GM12878 (cell line): ENCODE measurements at regions not wholly inside any gene's neighbourhood (a gene's known extent, or its start where the extent isn't known, plus 50 kb on each side); places are given as distances from the start of the nearest gene placed in this dataset.

Source experiments
- ATAC-seq: fragments of 200-7000 bp; cut with Tn5 transposase; 3 replicates; pipeline ENCODE4 v1.9.1; 2020; ENCODE audit warnings: mild to moderate bottlenecking, moderate library complexity
- BruUV-seq: library from RNA; stranded (reverse); fragments of 400-500 nt; replicated peaks from 2 replicates; lab custom pipeline; 2021; lab: Mats Ljungman, UMichigan
- CTCF ChIA-PET: fragments of 300-600 bp; sonication (Branson Sonifier 250); formaldehyde crosslinking; extraction: SDS; loops from one replicate; lab custom pipeline; 2021; ENCODE audit warnings: inconsistent platforms; lab: Yijun Ruan, JAX
- POLR2A ChIA-PET: fragments of 350-600 bp; formaldehyde crosslinking; extraction: SDS; loops from one replicate; lab custom pipeline; 2021; ENCODE audit warnings: inconsistent platforms; lab: Charles Lee
- RAD21 ChIA-PET: fragments of 300-600 bp; sonication (Branson Sonifier 250); formaldehyde crosslinking; loops from one replicate; lab custom pipeline; 2023; ENCODE audit warnings: antibody characterized with exemption; ENCODE audit not compliant: unreplicated experiment; lab: Charles Lee
- SMC1A ChIA-PET: fragments of 300-600 bp; sonication (Branson Sonifier 250); formaldehyde crosslinking; loops from one replicate; lab custom pipeline; 2023; ENCODE audit not compliant: unreplicated experiment, uncharacterized antibody; lab: Charles Lee
- DNase-seq: peaks from one replicate; pipeline ENCODE4 v3.0.0-alpha.2; 2011; ENCODE audit warnings: low read depth, low spot score
- FAIRE-seq: peaks from 3 replicates; lab custom pipeline; 2011; peaks lifted over from hg19 to GRCh38; lab: Jason Lieb, UNC
- H2AFZ ChIP-seq: 2 replicates; pipeline ENCODE4 v1.6.0; 2011; ENCODE audit warnings: low read depth, low read length, control low read depth; ENCODE audit not compliant: control insufficient read depth
- H3K27ac ChIP-seq: 2 replicates; pipeline ENCODE4 v1.5.1; 2011; ENCODE audit warnings: control low read depth; ENCODE audit not compliant: control insufficient read depth, insufficient read depth
- H3K27me3 ChIP-seq, 2 experiments: replicated peaks in 1 of 2; 2 replicates each; pipeline versions ENCODE4 v1.6.0 to v1.6.1; 2011; ENCODE audit warnings: low read length in 1 of 2; ENCODE audit not compliant: control insufficient read depth in 2 of 2, insufficient read depth in 2 of 2
- H3K36me3 ChIP-seq, 2 experiments: 2 replicates each; pipeline ENCODE4 v1.5.1; 2011; ENCODE audit warnings: low read length in 1 of 2; ENCODE audit not compliant: control insufficient read depth in 2 of 2, insufficient read depth in 2 of 2
- H3K4me1 ChIP-seq: 2 replicates; pipeline ENCODE4 v1.6.1; 2011; ENCODE audit warnings: mild to moderate bottlenecking, low read length, moderate library complexity, mixed read lengths; ENCODE audit not compliant: control insufficient read depth, insufficient read depth
- H3K4me2 ChIP-seq: 2 replicates; pipeline ENCODE4 v1.6.0; 2011; ENCODE audit warnings: control low read depth; ENCODE audit not compliant: control insufficient read depth, insufficient read depth
- H3K4me3 ChIP-seq: fragments of 200-600 bp; sonication (generic); 2 replicates; pipeline ENCODE4 v1.5.1; 2016
- H3K79me2 ChIP-seq: 2 replicates; pipeline ENCODE4 v1.6.0; 2011; ENCODE audit warnings: low read length; ENCODE audit not compliant: control insufficient read depth, insufficient read depth
- H3K9ac ChIP-seq: 2 replicates; pipeline ENCODE4 v1.8.0; 2011; ENCODE audit warnings: low read length, control low read depth, mixed read lengths; ENCODE audit not compliant: control insufficient read depth, insufficient read depth
- H3K9me3 ChIP-seq: replicated peaks from 3 replicates; pipeline ENCODE4 v1.5.1; 2011; ENCODE audit warnings: mild to moderate bottlenecking, low read length; ENCODE audit not compliant: control insufficient read depth, insufficient read depth
- H4K20me1 ChIP-seq: 2 replicates; pipeline ENCODE4 v1.6.0; 2011; ENCODE audit not compliant: control insufficient read depth, insufficient read depth
- ATF7 ChIP-seq: fragments of 450-650 bp; IDR thresholded peaks from 2 replicates; pipeline ENCODE4 v1.6.1; 2016; ENCODE audit warnings: low read depth, mild to moderate bottlenecking
- BRCA1 ChIP-seq: IDR thresholded peaks from 2 replicates; pipeline ENCODE4 v1.6.1; 2011; ENCODE audit warnings: low read depth, low read length, improper control_type of control experiment
- CTCF ChIP-seq, 3 experiments: IDR thresholded peaks in 2 of 3; conservative IDR thresholded peaks in 1 of 3; 2 replicates each; pipeline ENCODE4 v1.5.1; 2011; ENCODE audit warnings: low read depth in 3 of 3, low read length in 3 of 3, mild to moderate bottlenecking in 3 of 3, control low read depth in 2 of 3, moderate library complexity in 2 of 3, inconsistent platforms in 1 of 3, mixed read lengths in 1 of 3; ENCODE audit not compliant: control insufficient read depth in 2 of 3, insufficient read depth in 1 of 3; ENCODE audit errors: extremely low read depth in 1 of 3
- ELK1 ChIP-seq: IDR thresholded peaks from 2 replicates; pipeline ENCODE4 v1.6.1; 2012; ENCODE audit warnings: low read depth, low read length, improper control_type of control experiment
- FOS ChIP-seq: IDR thresholded peaks from 3 replicates; pipeline ENCODE4 v1.6.1; 2011; ENCODE audit warnings: borderline replicate concordance; ENCODE audit not compliant: insufficient read length; ENCODE audit errors: extremely low read depth
- JUNB ChIP-seq: IDR thresholded peaks from 2 replicates; pipeline ENCODE4 v1.6.1; 2016; ENCODE audit warnings: antibody characterized with exemption, mild to moderate bottlenecking
- NFIC ChIP-seq: IDR thresholded peaks from 2 replicates; pipeline ENCODE4 v1.6.1; 2012; ENCODE audit warnings: low read depth, mild to moderate bottlenecking, inconsistent platforms, low read length, moderate library complexity
- NFYB ChIP-seq: IDR thresholded peaks from 2 replicates; pipeline ENCODE4 v1.6.1; 2011; ENCODE audit warnings: low read depth, mild to moderate bottlenecking, low read length, improper control_type of control experiment, moderate library complexity; ENCODE audit not compliant: insufficient read depth
- RELA ChIP-seq: fragments of 450-650 bp; IDR thresholded peaks from 2 replicates; pipeline ENCODE4 v1.8.0; 2014; ENCODE audit warnings: borderline replicate concordance; ENCODE audit not compliant: partially characterized antibody
- SRF ChIP-seq, 2 experiments: IDR thresholded peaks; 2 replicates each; pipeline ENCODE4 v1.6.1; 2011; ENCODE audit warnings: low read depth in 2 of 2, low read length in 2 of 2, mild to moderate bottlenecking in 1 of 2, moderate library complexity in 1 of 2
- WRNIP1 ChIP-seq: IDR thresholded peaks from 2 replicates; pipeline ENCODE4 v1.6.1; 2011; ENCODE audit warnings: low read depth, low read length, improper control_type of control experiment, borderline replicate concordance
- YY1 ChIP-seq: IDR thresholded peaks from 2 replicates; pipeline ENCODE4 v1.6.1; 2011; ENCODE audit warnings: low read depth, mild to moderate bottlenecking, low read length
- ZBTB11 ChIP-seq: fragments of 450-650 bp; formaldehyde crosslinking; IDR thresholded peaks from 2 replicates; pipeline ENCODE4 v1.5.0; 2022; ENCODE audit warnings: mild to moderate bottlenecking, missing genetic modification characterization
- ZNF592 ChIP-seq: fragments of 450-650 bp; IDR thresholded peaks from 2 replicates; pipeline ENCODE4 v1.6.1; 2017; ENCODE audit warnings: mild to moderate bottlenecking, moderate library complexity
- WGBS: methylation state at CpG from one replicate; pipeline ENCODE4 v1.1.6; 2016; ENCODE audit warnings: low lambda C conversion rate; ENCODE audit not compliant: insufficient replicate concordance, insufficient coverage; ENCODE audit errors: missing lambda C conversion rate; 5-methylcytosine and 5-hydroxymethylcytosine counted together
- in situ Hi-C: fragments of 300-500 bp; cut with MboI; formaldehyde crosslinking; loops from 9 replicates; pipeline ENCODE4 v1.14.3; 2018; ENCODE audit warnings: mixed read lengths
- intact Hi-C: fragments of 100-400 bp; cut with micrococcal nuclease; formaldehyde crosslinking; loops from one replicate; pipeline ENCODE4 v1.14.2; 2022; ENCODE audit not compliant: unreplicated experiment

GRCh38 chr12:93191956-93192355 lies 185.8 kb upstream of the NUDT4 start:
- H3K9me3 ChIP-seq = peaks cover 3% of the 10 kb centered on the region; the same call in 2 of the 3 replicates
- in situ Hi-C loops = no loop called here
- H3K27ac ChIP-seq = no peak overlapping the region
- ChIA-PET RAD21 (interaction anchor here (1.0 to 2.2 kb wide), 2 partner anchors 53 to 191 kb away, joined by 3 to 6 read pairs; no protein-coding TSS in a partner anchor), POLR2A (interaction anchor here (0.6 kb wide), 1 partner anchor 86 kb away, joined by 3 read pairs; no protein-coding TSS in a partner anchor)
- no peaks in the 10 kb centered on the region for H3K4me1 ChIP-seq
- H3K36me3 ChIP-seq = no peaks in the 10 kb centered on the region
- H3K9ac ChIP-seq = no peak overlapping the region
- H2AFZ ChIP-seq = no peak overlapping the region
- no peaks in the 10 kb centered on the region for H3K79me2 ChIP-seq
- WGBS = 84% methylated on average over 8 of the region's 8 CpGs
- DNase-seq (no peak), FAIRE-seq (no peak), ATAC-seq (no peak)
- no peaks in the 10 kb centered on the region for H3K27me3 ChIP-seq
- TF ChIP-seq ZBTB11 (CRISPR knock-in tag) = no peak
- TF ChIP-seq NFIC = no peak
- no peak for TF ChIP-seq CTCF (IDR thresholded peaks at IDR 0.05 in 2 of 3, conservative IDR thresholded peaks at IDR 0.05 in 1 of 3; ENCODE audit: control insufficient read depth in 2 of 3, extremely low read depth in 1 of 3, insufficient read depth in 1 of 3, low read depth in 3 of 3, low read length in 3 of 3)
- no peak for TF ChIP-seq JUNB
- TF ChIP-seq ELK1 = no peak
- TF ChIP-seq NFYB = no peak
- no peak for TF ChIP-seq BRCA1
- TF ChIP-seq RELA = no peak
- no peak for TF ChIP-seq YY1
- no peak for TF ChIP-seq ATF7
- no peak for TF ChIP-seq FOS
- no peak for TF ChIP-seq ZNF592
- TF ChIP-seq WRNIP1 = no peak
- TF ChIP-seq SRF (IDR thresholded peaks at IDR 0.05; ENCODE audit: low read depth in 2 of 2, low read length in 2 of 2) = no peak
- TF ChIP-seq, all 136 proteins: peak for 0
- intact Hi-C loops = no loop called here
- no peak overlapping the region for H3K4me3 ChIP-seq
- no peak overlapping the region for H3K4me2 ChIP-seq
- ChIA-PET SMC1A (interaction anchor here (0.5 to 1.5 kb wide), 6 partner anchors 8 to 289 kb away, joined by 3 to 6 read pairs (median 4); no protein-coding TSS in a partner anchor), CTCF (interaction anchor here (1.1 kb wide), 1 partner anchor 16 kb away, joined by 3 read pairs; no protein-coding TSS in a partner anchor)
- no peaks in the 10 kb centered on the region for H4K20me1 ChIP-seq
- BruUV-seq = no TSS peak
